GM18868 (cell line): ENCODE measurements at regions not wholly inside any gene's neighbourhood (a gene's known extent, or its start where the extent isn't known, plus 50 kb on each side); places are given as distances from the start of the nearest gene placed in this dataset.
A peak's percentile ranks its signal among the peaks of the same experiment; 100 is the strongest.

Source experiments
- ATAC-seq: cut with Tn5 transposase; IDR thresholded peaks from one replicate; pipeline ENCODE4 v1.9.1; 2021; ENCODE audit warnings: mild to moderate bottlenecking, moderate library complexity; ENCODE audit not compliant: unreplicated experiment

GRCh38 chr1:53378061-53378460, 50.2 kb upstream of the LRP8 start:
- no peak for ATAC-seq

GRCh38 chr1:53378932-53379661, 51.2 kb upstream of the LRP8 start:
- ATAC-seq, result no peak

- ATAC-seq, result no peak
Measured at GRCh38 chr1:53379662-53380002, 51.8 kb upstream of the LRP8 start.

GRCh38 chr1:53380296-53380695, 52.4 kb upstream of the LRP8 start:
- ATAC-seq, result no peak

- no peak for ATAC-seq
Measured at GRCh38 chr1:53381790-53382401, 54.0 kb upstream of the LRP8 start.

- ATAC-seq, result no peak
Measured at GRCh38 chr1:53383136-53383870, 55.4 kb upstream of the LRP8 start.

GRCh38 chr1:53384796-53385195, 56.9 kb upstream of the LRP8 start:
- ATAC-seq, result no peak

GRCh38 chr1:53385276-53386225, 57.7 kb upstream of the LRP8 start:
- no peak for ATAC-seq

GRCh38 chr1:53388963-53389362, 61.1 kb upstream of the LRP8 start:
- no peak for ATAC-seq

- no peak for ATAC-seq
Measured at GRCh38 chr1:53390261-53390660, 62.4 kb upstream of the LRP8 start.

- no peak for ATAC-seq
Measured at GRCh38 chr1:53390736-53391135, 62.9 kb upstream of the LRP8 start.

GRCh38 chr1:53391296-53391695, 63.4 kb upstream of the LRP8 start:
- ATAC-seq, result no peak

- ATAC-seq, result no peak
Measured at GRCh38 chr1:53391982-53392381, 64.1 kb upstream of the LRP8 start.

- no peak for ATAC-seq
Measured at GRCh38 chr1:53392460-53392859, 64.6 kb upstream of the LRP8 start.

GRCh38 chr1:53393325-53393792, 65.5 kb upstream of the LRP8 start:
- peak; percentile 58 for ATAC-seq

GRCh38 chr1:53394306-53394705, 64.9 kb upstream of the DMRTB1 start:
- ATAC-seq, result no peak

- no peak for ATAC-seq
Measured at GRCh38 chr1:53395671-53396215, 63.5 kb upstream of the DMRTB1 start.

GRCh38 chr1:53396573-53397268, 62.5 kb upstream of the DMRTB1 start:
- no peak for ATAC-seq

- ATAC-seq, result no peak
Measured at GRCh38 chr1:53398091-53398490, 61.1 kb upstream of the DMRTB1 start.
